Astrocyte (in vitro differentiated cells and primary cell): ENCODE measurements at regions not wholly inside any gene's neighbourhood (a gene's known extent, or its start where the extent isn't known, plus 50 kb on each side); places are given as distances from the start of the nearest gene placed in this dataset.

ENCODE experiments used
- CTCF ChIP-seq: IDR thresholded peaks from 2 replicates; pipeline ENCODE4 v1.5.1; 2011; ENCODE audit warnings: low read depth, mild to moderate bottlenecking, inconsistent platforms, low read length, moderate library complexity; ENCODE audit not compliant: insufficient read depth
- EZH2 ChIP-seq: IDR thresholded peaks from 2 replicates; pipeline ENCODE4 v1.6.1; 2012; ENCODE audit warnings: mild to moderate bottlenecking, low read length, inconsistent platforms; ENCODE audit not compliant: insufficient read depth

GRCh38 chr3:22996920-22997571 lies 206.1 kb upstream of the UBE2E2 start:
- TF ChIP-seq CTCF, result no peak
- no peak for TF ChIP-seq EZH2
